Esophagus squamous epithelium (tissue), 5 donors: ENCODE measurements at regions not wholly inside any gene's neighbourhood (a gene's known extent, or its start where the extent isn't known, plus 50 kb on each side); places are given as distances from the start of the nearest gene placed in this dataset.

Experiments used
- DNase-seq: peaks from one replicate; lab custom pipeline; 2025; lab: John Stamatoyannopoulos, UW
- H3K27ac ChIP-seq, 4 donors: fragments of 200-600 bp; sonication (generic); one replicate each; pipeline ENCODE4 v1.5.1; 2016 to 2019; ENCODE audit warnings: mild to moderate bottlenecking in 1 of 4
- H3K27me3 ChIP-seq, 4 donors: fragments of 200-600 bp; sonication (generic); 1 replicate in 3 of 4; 2 replicates in 1 of 4; pipeline versions ENCODE4 v1.5.1 to v1.6.0; 2017 to 2021; ENCODE audit warnings: antibody characterized with exemption in 1 of 4
- H3K36me3 ChIP-seq, 3 donors: fragments of 200-600 bp; sonication (generic); one replicate each; pipeline ENCODE4 v1.5.1; 2016 to 2019
- H3K4me1 ChIP-seq, 3 donors: fragments of 200-600 bp; sonication (generic); one replicate each; pipeline ENCODE4 v1.5.1; 2017 to 2019
- H3K4me3 ChIP-seq, 4 donors: fragments of 200-600 bp; sonication (generic); 1 replicate in 3 of 4; 2 replicates in 1 of 4; pipeline ENCODE4 v1.5.1; 2016 to 2019; ENCODE audit warnings: mild to moderate bottlenecking in 2 of 4, moderate library complexity in 1 of 4
- H3K9me3 ChIP-seq, 3 donors: fragments of 200-600 bp; sonication (generic); one replicate each; pipeline ENCODE4 v1.5.1; 2016 to 2019
- CTCF ChIP-seq, 6 experiments: fragments of 450-650 bp in 4 of 6; fragments of 200-600 bp in 2 of 6; sonication (generic) in 2 of 6; IDR thresholded peaks; one replicate each; pipeline ENCODE4 v1.5.1; 2016 to 2019; ENCODE audit warnings: antibody characterized with exemption in 6 of 6, mild to moderate bottlenecking in 4 of 6, moderate library complexity in 4 of 6
- POLR2A ChIP-seq, 4 donors: fragments of 450-650 bp; IDR thresholded peaks; one replicate each; pipeline ENCODE4 v1.6.1; 2017; ENCODE audit warnings: antibody characterized with exemption in 4 of 4, mild to moderate bottlenecking in 4 of 4, moderate library complexity in 3 of 4
- WGBS, 2 donors: methylation state at CpG; one replicate each; pipeline ENCODE4 v1.1.5; 2018; 5-methylcytosine and 5-hydroxymethylcytosine counted together
- intact Hi-C: fragments of 100-400 bp; cut with DNase I; formaldehyde crosslinking; loops from one replicate; pipeline ENCODE4 v1.15.0; 2022
- donor health status: DM: yes; HTN: yes; CAD: no.

GRCh38 chr2:82411071-82411470, 2048.0 kb downstream of the SUCLG1 start:
- intact Hi-C loops, result no loop called here
- H3K36me3 ChIP-seq, result no peaks in the 10 kb centered on the region
- no peak for DNase-seq
- no peaks in the 10 kb centered on the region for H3K9me3 ChIP-seq
- H3K4me1 ChIP-seq, result no peaks in the 10 kb centered on the region
- H3K27me3 ChIP-seq, result no peaks in the 10 kb centered on the region
- no peak overlapping the region for H3K4me3 ChIP-seq
- TF ChIP-seq POLR2A (IDR thresholded peaks at IDR 0.05) (no peak), CTCF (IDR thresholded peaks at IDR 0.05) (no peak)
- 24 to 28% methylated on average over 3 of the region's 3 CpGs for WGBS, 2 donors
- H3K27ac ChIP-seq, result peak overlapping the region in 1 of 4 donors; percentile 14

- intact Hi-C loops, result no loop called here
- Histone ChIP-seq H3K27me3 (no peaks in the 10 kb centered on the region), H3K36me3 (no peaks in the 10 kb centered on the region), H3K9me3 (peaks cover 0 to under 1% (median 0%) of the 10 kb centered on the region in 3 donors), H3K27ac (no peak overlapping the region), H3K4me3 (no peak overlapping the region), H3K4me1 (no peaks in the 10 kb centered on the region)
- no peak for TF ChIP-seq CTCF (IDR thresholded peaks at IDR 0.05)
- 66 to 82% methylated on average over 9 to 10 of the region's 10 CpGs for WGBS, 2 donors
- DNase-seq, result no peak
Measured at GRCh38 chr2:82395531-82395930, 2063.5 kb downstream of the SUCLG1 start.

- TF ChIP-seq POLR2A (IDR thresholded peaks at IDR 0.05) (no peak), CTCF (IDR thresholded peaks at IDR 0.05) (no peak)
Measured at GRCh38 chr2:82391386-82391785, 2067.7 kb downstream of the SUCLG1 start.

GRCh38 chr2:82355622-82356021, 2051.1 kb upstream of the LRRTM1 start:
- intact Hi-C loops, result no loop called here

More at GRCh38 chr2:82391386-82391785, 2067.7 kb downstream of the SUCLG1 start:
- Histone ChIP-seq H3K4me1 (no peaks in the 10 kb centered on the region), H3K36me3 (no peaks in the 10 kb centered on the region), H3K4me3 (no peak overlapping the region), H3K27me3 (no peaks in the 10 kb centered on the region), H3K9me3 (no peaks in the 10 kb centered on the region), H3K27ac (no peak overlapping the region)
- WGBS, 2 donors, result 82 to 86% methylated on average over 9 of the region's 9 CpGs
- no peak for DNase-seq
- intact Hi-C loops, result no loop called here

GRCh38 chr2:82345910-82346309, 2041.4 kb upstream of the LRRTM1 start:
- DNase-seq, result no peak
- 67% methylated on average over 1 of the region's 1 CpG for WGBS, 2 donors
- TF ChIP-seq POLR2A (IDR thresholded peaks at IDR 0.05) (no peak), CTCF (IDR thresholded peaks at IDR 0.05) (no peak)
- H3K4me1 ChIP-seq, result no peaks in the 10 kb centered on the region
- intact Hi-C loops, result no loop called here
- H3K4me3 ChIP-seq, result no peak overlapping the region
- H3K36me3 ChIP-seq, result no peaks in the 10 kb centered on the region
- H3K9me3 ChIP-seq, result no peaks in the 10 kb centered on the region
- no peaks in the 10 kb centered on the region for H3K27me3 ChIP-seq
- no peak overlapping the region for H3K27ac ChIP-seq

More at GRCh38 chr2:82355622-82356021, 2051.1 kb upstream of the LRRTM1 start:
- H3K36me3 ChIP-seq, result no peaks in the 10 kb centered on the region
- no peak overlapping the region for H3K4me3 ChIP-seq
- DNase-seq, result no peak
- no peak overlapping the region for H3K27ac ChIP-seq
- H3K4me1 ChIP-seq, result no peaks in the 10 kb centered on the region
- TF ChIP-seq POLR2A (IDR thresholded peaks at IDR 0.05), result no peak
- no peak for TF ChIP-seq CTCF (IDR thresholded peaks at IDR 0.05)
- no peaks in the 10 kb centered on the region for H3K27me3 ChIP-seq
- H3K9me3 ChIP-seq, result no peaks in the 10 kb centered on the region
